Nephron (organoid): ENCODE measurements at regions not wholly inside any gene's neighbourhood (a gene's known extent, or its start where the extent isn't known, plus 50 kb on each side); places are given as distances from the start of the nearest gene placed in this dataset.

Experiments used
- H3K27ac Mint-ChIP-seq, 3 experiments: 2 replicates each; pipeline ENCODE4 v1.8.0; 2020; ENCODE audit warnings: mixed read lengths in 3 of 3, mild to moderate bottlenecking in 2 of 3, moderate library complexity in 1 of 3
- H3K27me3 Mint-ChIP-seq: 2 replicates; pipeline ENCODE4 v1.8.0; 2021; ENCODE audit warnings: low read depth, mild to moderate bottlenecking, moderate library complexity, mixed read lengths
- H3K36me3 Mint-ChIP-seq: 2 replicates; pipeline ENCODE4 v1.8.0; 2020; ENCODE audit warnings: low read depth, mixed read lengths
- H3K4me1 Mint-ChIP-seq: 2 replicates; pipeline ENCODE4 v1.8.0; 2020; ENCODE audit warnings: mixed read lengths
- H3K4me3 Mint-ChIP-seq, 3 experiments: 2 replicates each; pipeline ENCODE4 v1.8.0; 2020; ENCODE audit warnings: mild to moderate bottlenecking in 3 of 3, mixed read lengths in 3 of 3, moderate library complexity in 2 of 3
- H3K9me3 Mint-ChIP-seq: 2 replicates; pipeline ENCODE4 v1.8.0; 2020; ENCODE audit warnings: mixed read lengths
- CTCF ChIP-seq, 3 experiments: fragments of 200-600 bp; sonication (generic); IDR thresholded peaks; one replicate each; pipeline ENCODE4 v1.5.0; 2021; ENCODE audit warnings: antibody characterized with exemption in 3 of 3; ENCODE audit not compliant: unreplicated experiment in 3 of 3

- no peaks in the 10 kb centered on the region for H3K36me3 Mint-ChIP-seq
- no peak for TF ChIP-seq CTCF (IDR thresholded peaks at IDR 0.05; ENCODE audit: unreplicated experiment in 3 of 3)
These were observed 99.9 kb downstream of the CLDN1 start for GRCh38 chr3:190222360-190222759.

DNA sequence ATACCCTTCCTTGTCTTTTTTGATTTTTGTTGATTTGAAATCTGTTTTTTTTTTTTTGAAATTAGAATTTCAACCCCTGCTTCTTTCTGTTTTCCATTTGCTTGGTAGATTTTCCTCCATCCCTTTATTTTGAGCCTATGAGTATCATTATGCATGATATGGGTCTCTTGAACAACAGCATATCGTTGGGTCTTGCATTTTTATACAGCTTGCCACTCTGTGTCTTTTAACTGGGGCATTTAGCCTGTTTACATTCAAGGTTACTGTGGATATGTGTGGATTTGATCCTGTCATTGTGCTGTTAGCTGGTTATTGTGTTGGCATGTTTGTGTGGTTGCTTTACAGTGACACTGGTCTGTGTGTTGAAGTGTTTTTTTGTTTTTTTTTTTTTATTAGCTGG lies 99.7 kb upstream of the P3H2 start:
- no peak overlapping the region for H3K4me3 Mint-ChIP-seq

More at GRCh38 chr3:190222360-190222759, 99.9 kb downstream of the CLDN1 start:
- no peak overlapping the region for H3K4me3 Mint-ChIP-seq
- H3K27ac Mint-ChIP-seq = no peak overlapping the region
- H3K27me3 Mint-ChIP-seq = no peaks in the 10 kb centered on the region
- peaks cover 20% of the 10 kb centered on the region for H3K9me3 Mint-ChIP-seq
- no peaks in the 10 kb centered on the region for H3K4me1 Mint-ChIP-seq

DNA sequence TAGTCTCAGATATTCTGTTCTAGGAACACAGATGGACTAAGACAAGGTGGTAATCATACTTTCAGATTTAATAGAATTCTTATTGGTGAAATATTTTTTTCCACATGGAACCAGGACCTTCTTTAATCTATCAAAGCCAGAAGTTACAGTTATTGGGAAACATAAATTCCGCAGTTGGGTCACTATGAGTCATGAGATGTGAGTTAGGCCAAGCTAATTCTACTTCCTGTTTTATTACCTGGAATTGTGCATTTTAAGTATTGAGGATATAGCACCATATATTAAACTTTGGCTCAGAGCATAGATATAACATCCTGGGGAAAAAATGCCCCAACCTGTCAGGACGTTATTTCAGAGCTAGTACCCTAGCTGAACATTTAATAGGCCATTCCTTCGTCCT lies 96.4 kb upstream of the P3H2 start:
- Mint-ChIP-seq H3K4me1 (no peaks in the 10 kb centered on the region), H3K36me3 (no peaks in the 10 kb centered on the region), H3K27ac (no peak overlapping the region), H3K4me3 (no peak overlapping the region), H3K9me3 (peaks cover 34% of the 10 kb centered on the region), H3K27me3 (no peaks in the 10 kb centered on the region)
- TF ChIP-seq CTCF (IDR thresholded peaks at IDR 0.05; ENCODE audit: unreplicated experiment in 3 of 3) = no peak

More for the DNA sequence above, 99.7 kb upstream of the P3H2 start:
- H3K27me3 Mint-ChIP-seq = no peaks in the 10 kb centered on the region
- H3K4me1 Mint-ChIP-seq = no peaks in the 10 kb centered on the region
- H3K27ac Mint-ChIP-seq = no peak overlapping the region
- H3K9me3 Mint-ChIP-seq = peaks cover 20% of the 10 kb centered on the region
- no peak for TF ChIP-seq CTCF (IDR thresholded peaks at IDR 0.05; ENCODE audit: unreplicated experiment in 3 of 3)
- H3K36me3 Mint-ChIP-seq = no peaks in the 10 kb centered on the region

DNA sequence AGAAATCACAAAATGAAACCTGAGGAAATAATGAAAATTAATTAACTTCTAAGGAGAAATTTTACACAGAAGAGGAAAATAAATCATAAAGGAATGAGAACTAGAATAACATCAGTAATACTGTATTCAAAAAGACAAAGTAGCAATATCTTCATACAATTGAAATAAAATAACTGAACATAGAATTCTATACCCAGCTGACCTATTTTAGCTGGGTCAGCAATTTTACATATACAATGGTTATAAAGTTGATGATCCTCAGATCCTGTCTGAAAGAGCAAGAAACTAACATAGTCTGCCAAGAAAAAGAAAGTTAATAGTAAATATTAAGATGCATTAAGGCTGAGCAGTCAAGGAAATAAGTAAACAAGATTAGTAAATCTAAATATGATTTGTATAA lies 93.0 kb upstream of the P3H2 start:
- Mint-ChIP-seq H3K9me3 (peaks cover 20% of the 10 kb centered on the region), H3K27ac (no peak overlapping the region), H3K36me3 (no peaks in the 10 kb centered on the region), H3K4me3 (no peak overlapping the region), H3K4me1 (no peaks in the 10 kb centered on the region), H3K27me3 (no peaks in the 10 kb centered on the region)
- no peak for TF ChIP-seq CTCF (IDR thresholded peaks at IDR 0.05; ENCODE audit: unreplicated experiment in 3 of 3)

DNA sequence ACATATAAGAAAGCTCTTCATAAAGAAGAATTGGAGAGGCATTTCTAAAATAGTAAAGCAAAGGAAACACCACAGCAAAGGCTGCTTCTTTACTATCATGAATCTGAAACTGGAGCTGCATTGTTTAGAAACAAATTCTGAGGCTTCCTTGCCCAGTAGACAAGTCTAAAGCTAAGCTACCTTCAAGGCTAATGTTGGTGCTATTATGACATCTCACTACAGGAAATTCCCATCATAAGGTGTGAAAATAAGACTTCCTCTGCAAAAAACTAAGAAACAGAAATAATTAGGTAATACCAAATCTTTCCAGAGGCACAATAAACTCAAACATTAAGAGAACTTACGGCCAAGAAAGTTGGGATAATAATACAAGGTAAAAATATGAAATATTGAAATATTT lies 89.9 kb upstream of the P3H2 start:
- no peaks in the 10 kb centered on the region for H3K36me3 Mint-ChIP-seq
- H3K27ac Mint-ChIP-seq = no peak overlapping the region
- H3K4me3 Mint-ChIP-seq = no peak overlapping the region
- H3K4me1 Mint-ChIP-seq = no peaks in the 10 kb centered on the region
- TF ChIP-seq CTCF (IDR thresholded peaks at IDR 0.05; ENCODE audit: unreplicated experiment in 3 of 3) = no peak
- H3K27me3 Mint-ChIP-seq = no peaks in the 10 kb centered on the region
- H3K9me3 Mint-ChIP-seq = peaks cover 20% of the 10 kb centered on the region

DNA sequence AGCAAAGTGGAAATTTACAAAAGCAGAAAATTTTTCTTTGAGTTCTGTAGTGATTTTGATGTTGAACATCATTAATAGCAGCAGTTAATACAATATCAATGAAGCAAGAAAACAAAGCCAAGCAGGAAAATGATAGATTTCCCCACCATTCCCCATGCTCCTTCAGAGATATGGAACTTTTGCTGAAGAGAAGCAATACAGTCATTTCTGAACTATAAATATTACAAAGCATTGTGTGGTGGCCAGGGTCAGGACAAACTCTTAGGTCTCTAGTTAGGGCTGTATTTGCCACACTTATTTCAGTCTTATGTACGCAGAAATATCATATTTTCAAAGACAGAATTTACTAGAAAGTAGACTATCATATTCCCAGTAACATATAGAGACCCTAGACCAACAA lies 88.8 kb upstream of the P3H2 start:
- Mint-ChIP-seq H3K4me3 (no peak overlapping the region), H3K9me3 (peaks cover 24% of the 10 kb centered on the region), H3K27me3 (no peaks in the 10 kb centered on the region), H3K36me3 (no peaks in the 10 kb centered on the region), H3K27ac (no peak overlapping the region), H3K4me1 (no peaks in the 10 kb centered on the region)
- no peak for TF ChIP-seq CTCF (IDR thresholded peaks at IDR 0.05; ENCODE audit: unreplicated experiment in 3 of 3)
